Esophagus (tissue), 2 donors: ENCODE measurements at regions not wholly inside any gene's neighbourhood (a gene's known extent, or its start where the extent isn't known, plus 50 kb on each side); places are given as distances from the start of the nearest gene placed in this dataset.

Experiments used
- H3K27ac ChIP-seq, 2 donors: one replicate each; pipeline ENCODE4 v1.5.1; 2013; ENCODE audit warnings: low read depth in 2 of 2, mild to moderate bottlenecking in 2 of 2, inconsistent platforms in 1 of 2, low read length in 1 of 2, moderate library complexity in 1 of 2
- H3K27me3 ChIP-seq, 2 donors: one replicate each; pipeline ENCODE4 v1.6.1; 2013; ENCODE audit warnings: low read length in 2 of 2, control low read depth in 1 of 2, mild to moderate bottlenecking in 1 of 2; ENCODE audit not compliant: insufficient read depth in 2 of 2, control insufficient read depth in 1 of 2
- H3K36me3 ChIP-seq, 2 donors: one replicate each; pipeline ENCODE4 v1.6.1; 2013; ENCODE audit warnings: low read length in 1 of 2; ENCODE audit not compliant: control insufficient read depth in 2 of 2, insufficient read depth in 2 of 2
- H3K4me1 ChIP-seq, 2 donors: one replicate each; pipeline ENCODE4 v1.6.1; 2013; ENCODE audit warnings: low read length in 1 of 2; ENCODE audit not compliant: control insufficient read depth in 2 of 2, insufficient read depth in 2 of 2
- H3K4me3 ChIP-seq, 2 donors: one replicate each; pipeline ENCODE4 v1.5.1; 2013; ENCODE audit warnings: low read length in 2 of 2, mild to moderate bottlenecking in 2 of 2, low read depth in 1 of 2, moderate library complexity in 1 of 2
- H3K9me3 ChIP-seq, 2 donors: one replicate each; pipeline ENCODE4 v1.6.1; 2013; ENCODE audit warnings: mild to moderate bottlenecking in 2 of 2, low read depth in 1 of 2, low read length in 1 of 2, moderate library complexity in 1 of 2; ENCODE audit not compliant: control insufficient read depth in 2 of 2, insufficient read depth in 1 of 2
- WGBS, 2 donors: extraction: QIAGEN DNeasy Blood & Tissue Kit; methylation state at CpG; one replicate each; pipeline ENCODE4 v1.1.7; 2013; 5-methylcytosine and 5-hydroxymethylcytosine counted together
- donor health status: healthy with polysubstance abuse.
- donor health status: Bipolar disorder and iron deficiency.

DNA sequence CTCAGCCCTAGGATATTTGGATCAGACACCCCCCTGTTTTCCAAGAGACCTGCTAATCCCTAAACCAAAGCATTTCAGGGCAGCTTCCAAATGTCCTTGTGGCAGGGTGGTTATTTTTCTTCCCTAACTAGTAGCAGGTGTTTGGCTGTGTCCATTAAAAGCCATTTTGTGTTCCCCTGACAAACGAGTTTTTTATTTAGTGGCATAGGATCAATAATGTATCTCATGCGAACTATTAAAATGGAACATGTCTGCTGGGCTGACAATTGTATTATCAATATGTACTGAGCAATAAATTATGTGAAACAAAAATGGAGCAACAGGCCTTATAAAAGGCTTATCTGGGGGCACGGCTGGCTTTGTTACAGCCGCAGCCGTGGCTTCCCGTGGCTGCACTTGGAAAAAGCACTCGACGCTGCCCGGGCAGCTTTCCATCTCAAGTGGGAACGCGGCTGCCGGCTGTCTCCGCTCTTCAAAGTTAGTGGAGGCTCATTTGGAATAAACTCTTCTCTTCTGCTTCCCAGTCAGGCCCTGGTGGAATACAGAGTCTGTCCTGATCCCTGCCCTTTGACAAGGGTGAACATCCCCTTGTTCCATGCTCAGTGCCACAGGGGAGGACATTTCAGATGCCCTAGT lies 554.3 kb downstream of the TYW1 start:
- no peaks in the 10 kb centered on the region for H3K27me3 ChIP-seq
- H3K36me3 ChIP-seq = no peaks in the 10 kb centered on the region
- no peaks in the 10 kb centered on the region for H3K9me3 ChIP-seq
- no peak overlapping the region for H3K4me3 ChIP-seq
- H3K4me1 ChIP-seq = no peaks in the 10 kb centered on the region
- WGBS, 2 donors = 59 to 60% methylated on average over 13 of the region's 13 CpGs
- H3K27ac ChIP-seq = no peak overlapping the region

DNA sequence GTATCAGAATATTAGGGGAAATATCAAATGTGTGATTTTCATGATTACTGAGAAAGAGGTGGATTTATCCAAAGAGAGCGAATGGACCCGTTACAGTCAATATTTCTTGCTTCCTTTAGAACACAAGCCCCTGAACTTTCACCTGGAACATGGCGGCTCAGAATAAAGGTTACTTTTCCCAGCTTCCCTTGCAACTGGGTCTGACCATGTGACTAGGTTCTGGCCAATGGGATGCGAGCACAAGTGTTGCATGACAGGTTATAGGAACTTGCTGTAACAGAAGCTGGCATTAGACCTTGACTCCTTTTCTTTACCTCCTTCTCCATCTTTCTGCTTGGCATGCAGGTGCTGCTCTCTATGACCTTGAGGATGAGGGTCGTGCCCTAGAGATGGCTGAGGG lies 556.1 kb downstream of the TYW1 start:
- 83% methylated on average over 5 of the region's 5 CpGs for WGBS, 2 donors
- Histone ChIP-seq H3K27me3 (no peaks in the 10 kb centered on the region), H3K4me3 (no peak overlapping the region), H3K27ac (no peak overlapping the region), H3K4me1 (no peaks in the 10 kb centered on the region), H3K36me3 (no peaks in the 10 kb centered on the region), H3K9me3 (no peaks in the 10 kb centered on the region)

DNA sequence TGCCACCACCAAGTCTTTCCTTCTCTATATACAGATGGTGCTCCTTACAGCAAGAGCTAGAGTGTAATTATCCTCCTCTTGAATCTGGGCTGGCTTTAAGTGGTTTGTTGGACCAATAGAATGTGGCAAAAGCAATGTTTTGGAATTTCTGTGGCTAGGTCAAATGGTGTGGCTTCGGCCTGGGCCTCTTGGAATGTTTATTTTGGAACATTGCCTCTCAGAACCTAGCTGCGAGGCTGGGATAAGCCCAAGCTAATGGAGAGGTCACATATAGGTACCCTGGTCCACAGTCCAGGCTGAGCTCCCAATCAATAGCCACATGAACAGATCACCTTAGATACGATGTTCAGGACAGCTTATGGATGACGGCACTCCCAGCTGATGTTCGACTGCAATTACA lies 556.7 kb downstream of the TYW1 start:
- no peaks in the 10 kb centered on the region for H3K27me3 ChIP-seq
- no peak overlapping the region for H3K27ac ChIP-seq
- H3K4me3 ChIP-seq = no peak overlapping the region
- H3K36me3 ChIP-seq = no peaks in the 10 kb centered on the region
- H3K9me3 ChIP-seq = no peaks in the 10 kb centered on the region
- H3K4me1 ChIP-seq = no peaks in the 10 kb centered on the region
- 66 to 78% methylated on average over 5 of the region's 5 CpGs for WGBS, 2 donors

DNA sequence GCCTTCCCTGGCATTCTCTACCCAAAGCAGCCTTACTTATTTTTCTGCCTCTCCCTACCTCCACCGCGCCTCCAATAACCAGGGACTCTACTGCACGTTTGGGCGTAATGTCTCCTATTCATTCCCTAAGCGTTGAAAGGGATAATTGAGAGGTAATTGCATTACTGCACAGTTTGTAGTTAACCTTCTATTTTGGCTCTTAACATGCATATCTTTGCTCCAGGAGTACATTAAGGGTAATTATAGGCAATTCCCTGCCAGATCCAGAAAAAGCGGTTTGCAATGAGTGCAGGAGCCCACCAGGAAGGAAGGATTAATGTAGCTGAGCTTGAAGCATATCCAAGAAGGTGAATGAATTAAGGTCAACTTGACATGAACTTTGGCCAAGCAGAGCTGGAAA lies 558.4 kb downstream of the TYW1 start:
- H3K36me3 ChIP-seq = no peaks in the 10 kb centered on the region
- no peak overlapping the region for H3K4me3 ChIP-seq
- 78 to 79% methylated on average over 6 of the region's 6 CpGs for WGBS, 2 donors
- H3K27me3 ChIP-seq = no peaks in the 10 kb centered on the region
- H3K9me3 ChIP-seq = no peaks in the 10 kb centered on the region
- H3K27ac ChIP-seq = no peak overlapping the region
- no peaks in the 10 kb centered on the region for H3K4me1 ChIP-seq

DNA sequence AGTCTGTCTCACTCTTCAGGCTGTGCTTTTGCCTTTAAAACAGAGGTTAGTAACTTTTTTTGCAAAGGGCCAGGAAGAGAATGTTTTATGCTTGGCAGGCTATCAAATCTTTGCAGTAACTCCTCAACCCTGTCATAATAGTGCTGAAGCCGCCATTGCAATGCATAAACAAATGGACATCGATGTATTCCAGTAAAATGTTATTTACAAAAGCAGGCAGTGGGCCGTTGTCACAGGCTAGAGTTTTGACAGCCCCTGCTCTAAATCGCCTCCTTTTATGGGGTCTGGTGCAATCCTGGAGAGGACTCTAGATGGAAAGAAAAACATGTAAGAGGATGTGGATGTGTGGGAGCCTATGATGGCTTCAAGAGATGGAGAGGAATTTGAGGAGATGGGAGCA lies 568.3 kb downstream of the TYW1 start:
- Histone ChIP-seq H3K36me3 (no peaks in the 10 kb centered on the region), H3K9me3 (peaks cover 0 to 4% of the 10 kb centered on the region in 2 donors), H3K27ac (no peak overlapping the region), H3K4me3 (no peak overlapping the region), H3K4me1 (no peaks in the 10 kb centered on the region), H3K27me3 (no peaks in the 10 kb centered on the region)
- WGBS, 2 donors = 60 to 61% methylated on average over 4 of the region's 4 CpGs

DNA sequence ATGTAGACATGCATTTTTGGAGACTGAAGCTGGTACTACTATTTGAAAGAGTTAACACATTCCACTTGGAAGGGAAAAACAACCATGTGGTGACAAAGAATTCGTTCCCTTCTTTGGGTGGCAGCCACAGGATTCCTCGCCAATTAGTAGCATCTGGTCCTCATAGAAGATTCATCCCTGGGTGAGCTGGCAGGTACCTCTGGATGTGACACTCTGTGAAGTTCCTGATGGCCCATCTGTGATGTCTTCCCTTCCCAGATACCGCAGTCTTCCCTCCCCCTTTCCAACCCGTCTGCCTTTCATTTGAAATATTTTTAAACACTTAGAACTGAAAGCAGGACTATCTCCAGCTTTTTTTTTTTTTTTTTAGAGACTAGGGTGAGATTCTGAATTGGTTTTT lies 569.5 kb downstream of the TYW1 start:
- Histone ChIP-seq H3K27ac (no peak overlapping the region), H3K27me3 (no peaks in the 10 kb centered on the region), H3K4me3 (no peak overlapping the region), H3K4me1 (no peaks in the 10 kb centered on the region), H3K36me3 (no peaks in the 10 kb centered on the region), H3K9me3 (peaks cover 0 to 4% of the 10 kb centered on the region in 2 donors)
- WGBS, 2 donors = 57 to 64% methylated on average over 4 of the region's 4 CpGs

DNA sequence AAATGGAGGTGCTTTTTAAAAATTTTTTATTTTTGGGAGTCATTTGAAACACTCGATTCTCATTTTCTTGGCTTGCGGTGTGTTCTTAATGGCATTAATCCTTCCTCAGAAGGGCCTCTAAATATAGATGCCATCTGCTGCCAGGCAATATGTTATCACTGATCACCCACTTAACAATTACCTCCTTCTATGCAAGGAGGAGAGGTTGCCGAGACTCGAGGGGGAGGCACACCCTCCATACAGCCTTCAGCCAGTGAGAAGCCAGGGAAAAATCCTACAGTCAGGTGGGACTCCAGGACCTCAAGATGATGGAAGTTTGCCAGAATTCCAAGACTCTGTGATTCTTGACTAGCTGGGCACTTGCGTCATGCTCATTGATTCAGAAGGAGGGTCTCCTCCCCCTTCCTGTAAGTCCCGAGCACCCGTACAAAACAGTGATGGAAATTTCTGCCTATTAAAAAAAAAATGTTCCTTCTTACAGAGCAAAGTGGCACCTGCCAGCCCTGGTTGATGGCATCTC lies 574.5 kb downstream of the TYW1 start:
- Histone ChIP-seq H3K4me1 (no peaks in the 10 kb centered on the region), H3K36me3 (no peaks in the 10 kb centered on the region), H3K27ac (no peak overlapping the region), H3K9me3 (no peaks in the 10 kb centered on the region), H3K27me3 (no peaks in the 10 kb centered on the region), H3K4me3 (no peak overlapping the region)
- WGBS, 2 donors = 79 to 87% methylated on average over 7 of the region's 7 CpGs

DNA sequence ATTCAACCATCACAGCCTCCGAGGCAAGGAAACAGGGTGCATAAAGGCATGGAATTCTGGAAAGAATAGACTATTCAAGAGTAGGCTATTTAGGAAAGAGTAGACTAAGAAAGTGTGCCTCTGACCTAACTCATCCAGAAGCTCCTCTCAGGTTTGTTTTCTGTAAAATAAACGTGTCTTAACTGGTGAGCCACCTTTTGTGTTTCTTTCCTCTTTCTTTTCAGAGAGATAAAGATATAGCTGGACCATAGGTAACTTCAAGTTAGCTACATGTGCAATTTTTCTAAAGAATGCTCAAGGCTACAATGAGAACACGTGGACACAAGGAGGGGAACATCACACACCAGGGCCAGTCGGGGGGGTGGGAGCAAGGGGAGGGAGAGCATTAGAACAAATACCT lies 577.0 kb downstream of the TYW1 start:
- H3K4me3 ChIP-seq = no peak overlapping the region
- no peak overlapping the region for H3K27ac ChIP-seq
- H3K27me3 ChIP-seq = no peaks in the 10 kb centered on the region
- H3K36me3 ChIP-seq = no peaks in the 10 kb centered on the region
- no peaks in the 10 kb centered on the region for H3K4me1 ChIP-seq
- peaks cover 0 to 3% of the 10 kb centered on the region in 2 donors for H3K9me3 ChIP-seq
- WGBS, 2 donors = 72 to 80% methylated on average over 4 of the region's 4 CpGs

DNA sequence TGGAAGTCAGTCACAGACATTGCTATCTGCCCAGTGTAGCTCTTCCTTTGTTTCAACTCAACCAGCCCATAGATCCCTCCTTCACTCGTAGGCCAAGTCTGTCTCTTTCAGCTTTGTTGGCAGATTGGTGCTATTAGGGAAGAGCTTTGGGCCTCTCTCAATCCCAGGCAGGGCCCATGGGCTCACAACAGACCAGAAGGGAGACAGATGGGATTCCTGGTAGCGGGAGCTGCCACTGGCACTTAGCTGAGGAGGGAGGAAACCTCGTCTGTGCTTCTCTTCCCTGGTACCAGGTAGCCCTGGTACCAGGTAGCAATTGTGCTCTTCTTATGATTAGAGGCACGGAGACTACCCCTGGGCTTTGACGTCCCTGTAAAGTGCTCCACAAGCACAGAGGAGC lies 592.0 kb downstream of the TYW1 start:
- no peaks in the 10 kb centered on the region for H3K27me3 ChIP-seq
- H3K4me3 ChIP-seq = no peak overlapping the region
- no peak overlapping the region for H3K27ac ChIP-seq
- no peaks in the 10 kb centered on the region for H3K36me3 ChIP-seq
- 65 to 74% methylated on average over 5 of the region's 5 CpGs for WGBS, 2 donors
- peaks cover 12 to 18% of the 10 kb centered on the region in 2 donors for H3K9me3 ChIP-seq
- no peaks in the 10 kb centered on the region for H3K4me1 ChIP-seq

DNA sequence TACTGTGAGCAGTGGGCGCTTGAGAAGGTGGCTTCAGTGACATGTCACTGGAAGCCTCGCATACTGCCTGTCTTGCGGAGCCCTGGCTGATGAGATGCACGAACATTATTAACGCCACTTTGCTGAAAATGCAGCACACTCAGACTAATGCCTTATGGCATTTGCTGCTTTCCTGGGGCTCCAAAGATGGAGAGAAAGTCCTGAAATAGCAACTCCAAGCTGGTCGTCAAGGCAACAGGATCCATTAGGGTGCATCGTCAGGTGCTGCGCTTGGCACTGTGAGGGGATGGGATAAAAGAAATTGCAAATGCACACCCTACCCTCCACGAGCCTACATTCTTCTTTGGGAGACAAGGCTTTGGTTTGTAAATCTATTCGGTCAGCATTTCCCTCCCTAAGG lies 592.5 kb downstream of the TYW1 start:
- Histone ChIP-seq H3K36me3 (no peaks in the 10 kb centered on the region), H3K27me3 (no peaks in the 10 kb centered on the region), H3K4me1 (no peaks in the 10 kb centered on the region), H3K27ac (no peak overlapping the region), H3K9me3 (peaks cover 12 to 18% of the 10 kb centered on the region in 2 donors), H3K4me3 (no peak overlapping the region)
- WGBS, 2 donors = 78 to 82% methylated on average over 10 of the region's 10 CpGs
